IMR-90 (cell line): ENCODE measurements at regions not wholly inside any gene's neighbourhood (a gene's known extent, or its start where the extent isn't known, plus 50 kb on each side); places are given as distances from the start of the nearest gene placed in this dataset.
A peak's percentile ranks its signal among the peaks of the same experiment; 100 is the strongest.

Source experiments
- ATAC-seq: fragments of 200-7000 bp; cut with Tn5 transposase; 2 replicates; pipeline ENCODE4 v1.9.1; 2020; ENCODE audit warnings: low read depth, mild to moderate bottlenecking, moderate library complexity
- BruUV-seq: library from RNA; stranded (reverse); fragments of 400-500 nt; replicated peaks from 2 replicates; lab custom pipeline; 2021; lab: Mats Ljungman, UMichigan
- CTCF ChIA-PET: fragments of 300-600 bp; formaldehyde crosslinking; extraction: SDS; loops from one replicate; lab custom pipeline; 2021; ENCODE audit warnings: antibody characterized with exemption; lab: Yijun Ruan, JAX
- POLR2A ChIA-PET: fragments of 300-600 bp; sonication (Branson Sonifier 250); formaldehyde crosslinking; loops from one replicate; lab custom pipeline; 2022; ENCODE audit warnings: antibody characterized with exemption; ENCODE audit not compliant: unreplicated experiment; lab: Charles Lee
- DNase-seq: peaks from one replicate; pipeline ENCODE4 v3.0.0; 2013
- H2AFZ ChIP-seq: replicated peaks from 2 replicates; pipeline ENCODE3; 2013; ENCODE audit warnings: low read length, mild to moderate bottlenecking; ENCODE audit not compliant: poor library complexity
- H2AK5ac ChIP-seq: 2 replicates; pipeline ENCODE4 v1.6.1; 2013; ENCODE audit warnings: low read depth, low read length, inconsistent platforms
- H2AK9ac ChIP-seq: replicated peaks from 2 replicates; pipeline ENCODE3; 2013; ENCODE audit warnings: mild to moderate bottlenecking, low read depth, low read length, moderate library complexity; ENCODE audit not compliant: poor library complexity
- H2BK120ac ChIP-seq: 2 replicates; pipeline ENCODE4 v1.6.1; 2013; ENCODE audit warnings: low read depth, low read length, inconsistent platforms
- H2BK15ac ChIP-seq: 3 replicates; pipeline ENCODE4 v1.6.1; 2013; ENCODE audit warnings: low read depth, low read length, inconsistent platforms
- H2BK20ac ChIP-seq: 2 replicates; pipeline ENCODE4 v1.6.1; 2013; ENCODE audit warnings: low read depth, mild to moderate bottlenecking, inconsistent platforms, low read length, moderate library complexity
- H2BK5ac ChIP-seq: 2 replicates; pipeline ENCODE4 v1.6.1; 2013; ENCODE audit warnings: mild to moderate bottlenecking, low read depth, low read length, inconsistent platforms; ENCODE audit not compliant: poor library complexity, severe bottlenecking
- H3K14ac ChIP-seq: replicated peaks from 2 replicates; pipeline ENCODE4 v1.6.1; 2013; ENCODE audit warnings: low read depth, low read length, inconsistent platforms
- H3K18ac ChIP-seq: 2 replicates; pipeline ENCODE4 v1.6.1; 2013; ENCODE audit warnings: low read depth, low read length, control low read depth
- H3K23ac ChIP-seq: 2 replicates; pipeline ENCODE4 v1.6.1; 2013; ENCODE audit warnings: low read depth, low read length, inconsistent platforms
- H3K27ac ChIP-seq: 2 replicates; pipeline ENCODE4 v1.5.1; 2013; ENCODE audit warnings: mild to moderate bottlenecking, control low read depth, low read length; ENCODE audit not compliant: insufficient read depth
- H3K27me3 ChIP-seq: 2 replicates; pipeline ENCODE4 v1.6.1; 2013; ENCODE audit warnings: low read length; ENCODE audit not compliant: control insufficient read depth, insufficient read depth
- H3K36me3 ChIP-seq: 2 replicates; pipeline ENCODE4 v1.6.1; 2013; ENCODE audit warnings: low read length, mixed read lengths; ENCODE audit not compliant: control insufficient read depth, insufficient read depth
- H3K4ac ChIP-seq: 2 replicates; pipeline ENCODE4 v1.6.1; 2013; ENCODE audit warnings: low read depth, low read length, inconsistent platforms
- H3K4me1 ChIP-seq: 2 replicates; pipeline ENCODE4 v1.6.1; 2013; ENCODE audit warnings: low read length, mixed read lengths; ENCODE audit not compliant: control insufficient read depth, insufficient read depth
- H3K4me2 ChIP-seq: 2 replicates; pipeline ENCODE4 v1.6.1; 2013; ENCODE audit warnings: low read depth, mild to moderate bottlenecking, control low read depth, low read length, moderate library complexity
- H3K4me3 ChIP-seq: 2 replicates; pipeline ENCODE4 v1.5.1; 2013; ENCODE audit warnings: low read depth, mild to moderate bottlenecking, control low read depth, low read length, moderate library complexity; ENCODE audit not compliant: insufficient read depth
- H3K56ac ChIP-seq: 2 replicates; pipeline ENCODE4 v1.6.1; 2013; ENCODE audit warnings: low read length, inconsistent platforms; ENCODE audit not compliant: insufficient read depth; ENCODE audit errors: extremely low read depth
- H3K79me1 ChIP-seq, 2 experiments: 2 replicates each; pipeline ENCODE4 v1.6.1; 2013; ENCODE audit warnings: low read length in 2 of 2, inconsistent platforms in 1 of 2, low read depth in 1 of 2
- H3K9ac ChIP-seq: 2 replicates; pipeline ENCODE4 v1.6.1; 2013; ENCODE audit warnings: low read depth, low read length, control low read depth
- H3K9me1 ChIP-seq: 2 replicates; pipeline ENCODE4 v1.6.1; 2013; ENCODE audit warnings: low read length, inconsistent platforms; ENCODE audit not compliant: insufficient read depth
- H3K9me3 ChIP-seq: 2 replicates; pipeline ENCODE4 v1.6.1; 2013; ENCODE audit warnings: low read length; ENCODE audit not compliant: control insufficient read depth, insufficient read depth
- H4K20me1 ChIP-seq: 2 replicates; pipeline ENCODE4 v1.6.1; 2013; ENCODE audit warnings: low read length, inconsistent platforms; ENCODE audit not compliant: insufficient read depth
- H4K5ac ChIP-seq: 2 replicates; pipeline ENCODE4 v1.6.1; 2013; ENCODE audit warnings: mild to moderate bottlenecking, low read depth, low read length, control low read depth
- H4K8ac ChIP-seq, 2 experiments: 2 replicates each; pipeline ENCODE4 v1.6.1; 2013; ENCODE audit warnings: low read depth in 2 of 2, low read length in 2 of 2, control low read depth in 1 of 2, inconsistent platforms in 1 of 2
- H4K91ac ChIP-seq: 2 replicates; pipeline ENCODE4 v1.6.1; 2013; ENCODE audit warnings: low read depth, low read length, inconsistent platforms; ENCODE audit not compliant: insufficient read depth
- MXI1 ChIP-seq: IDR thresholded peaks from 2 replicates; pipeline ENCODE4 v1.6.1; 2012; ENCODE audit warnings: low read depth, mild to moderate bottlenecking, low read length, moderate library complexity, borderline replicate concordance
- POLR2A ChIP-seq: IDR thresholded peaks from 2 replicates; pipeline ENCODE4 v1.6.1; 2012; ENCODE audit warnings: mild to moderate bottlenecking, low read depth, low read length
- WGBS, 2 experiments: methylation state at CpG; one replicate each; pipeline versions ENCODE4 v1.1.5 to v1.1.7; 2013; ENCODE audit warnings: missing lambda C conversion rate in 2 of 2; ENCODE audit not compliant: insufficient read length in 1 of 2; ENCODE audit errors: extremely low coverage in 2 of 2; 5-methylcytosine and 5-hydroxymethylcytosine counted together
- dilution Hi-C: fragments of 300-500 bp; cut with HindIII; formaldehyde crosslinking; loops from one replicate; pipeline ENCODE4 v1.14.3; 2018; ENCODE audit warnings: low sequenced_read_pairs; ENCODE audit not compliant: unreplicated experiment
- in situ Hi-C: fragments of 300-500 bp; cut with MboI; formaldehyde crosslinking; loops from 3 replicates; pipeline ENCODE4 v1.14.3; 2019; ENCODE audit warnings: low sequenced_read_pairs, inconsistent platforms, mixed read lengths
- intact Hi-C: fragments of 100-400 bp; cut with micrococcal nuclease; formaldehyde crosslinking; loops from 2 replicates; pipeline ENCODE4 v1.10.0; 2022

GRCh38 chr1:219326843-219327242 lies 153.2 kb downstream of the LYPLAL1 start:
- Histone ChIP-seq H2BK120ac (no peak overlapping the region; the same call in 1 of the 2 replicates), H3K27me3 (no peaks in the 10 kb centered on the region), H2BK5ac (peak overlapping the region; percentile 15), H3K4me1 (peaks cover 10% of the 10 kb centered on the region), H3K36me3 (peaks cover 2% of the 10 kb centered on the region; the same call in 1 of the 2 replicates), H2AFZ (no peak overlapping the region), H4K8ac (no peak overlapping the region), H4K20me1 (no peaks in the 10 kb centered on the region; the same call in 1 of the 2 replicates), H2BK20ac (peak overlapping the region; percentile 24), H3K27ac (no peak overlapping the region), H3K9me3 (no peaks in the 10 kb centered on the region), H4K5ac (no peak overlapping the region), H3K4me2 (no peak overlapping the region), H3K4me3 (no peak overlapping the region), H2AK5ac (peak overlapping the region; percentile 32; the same call in 1 of the 2 replicates), H3K18ac (no peak overlapping the region), H3K4ac (peak overlapping the region; percentile 35; the same call in 1 of the 2 replicates), H3K9ac (no peak overlapping the region), H3K79me1 (no peaks in the 10 kb centered on the region), H3K9me1 (no peaks in the 10 kb centered on the region; the same call in 1 of the 2 replicates), H4K91ac (no peak overlapping the region), H3K23ac (no peak overlapping the region), H3K14ac (no peak overlapping the region), H2BK15ac (0 out of 3 replicates have a peak overlapping the region, but pooled peaks have one; percentile 17), H2AK9ac (no peak overlapping the region), H3K56ac (no peak overlapping the region)
- CTCF ChIA-PET: no interaction called here
- no CpG with 5 or more reads among the region's 9 CpGs for WGBS, 2 experiments
- intact Hi-C loops: no loop called here
- POLR2A ChIA-PET: no interaction called here
- dilution Hi-C loops: no loop called here
- TF ChIP-seq MXI1: no peak
- no peak for TF ChIP-seq POLR2A
- in situ Hi-C loops: no loop called here
- DNase-seq: no peak
- no peak for ATAC-seq
- BruUV-seq: no TSS peak
